Suppressor macrophage treated with lipopolysaccharide for 1 hour (primary cell): ENCODE measurements at regions not wholly inside any gene's neighbourhood (a gene's known extent, or its start where the extent isn't known, plus 50 kb on each side); places are given as distances from the start of the nearest gene placed in this dataset.
A peak's percentile ranks its signal among the peaks of the same experiment; 100 is the strongest.

ENCODE experiments used
- DNase-seq, 3 donors: peaks; one replicate each; pipeline ENCODE4 v3.0.0-alpha.2; 2020 to 2022

GRCh38 chr5:64110222-64110621 lies 55.4 kb upstream of the RNF180 start:
- DNase-seq, result no peak

- no peak for DNase-seq
Observed at GRCh38 chr5:64108674-64109073, 57.0 kb upstream of the RNF180 start.

GRCh38 chr5:64100203-64100602 lies 65.4 kb upstream of the RNF180 start:
- DNase-seq, result no peak

- no peak for DNase-seq
Observed at GRCh38 chr5:64096771-64097170, 68.9 kb upstream of the RNF180 start.

- no peak for DNase-seq
Observed at GRCh38 chr5:64077589-64077988, 88.1 kb upstream of the RNF180 start.

DNA sequence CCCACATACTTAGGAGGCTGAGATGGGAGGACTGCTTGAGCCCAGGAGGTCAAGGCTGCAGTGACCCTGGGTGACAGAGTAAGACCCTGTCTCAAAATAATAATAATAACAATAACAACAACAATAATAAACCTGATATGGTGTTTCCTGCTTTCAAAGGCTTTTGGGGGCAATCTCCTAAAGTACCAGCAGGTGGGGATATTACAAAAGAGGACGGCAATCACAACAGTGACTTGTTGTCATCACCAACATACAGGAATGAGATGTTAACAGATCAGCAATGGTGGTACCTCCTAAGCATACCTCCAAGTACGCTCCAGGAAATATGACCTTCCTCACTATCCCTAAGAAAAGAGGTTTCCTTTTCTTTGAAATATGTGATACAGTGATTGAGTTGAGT lies 91.1 kb upstream of the RNF180 start:
- peak in 2 of 3 donors; percentile 10 for DNase-seq

DNA sequence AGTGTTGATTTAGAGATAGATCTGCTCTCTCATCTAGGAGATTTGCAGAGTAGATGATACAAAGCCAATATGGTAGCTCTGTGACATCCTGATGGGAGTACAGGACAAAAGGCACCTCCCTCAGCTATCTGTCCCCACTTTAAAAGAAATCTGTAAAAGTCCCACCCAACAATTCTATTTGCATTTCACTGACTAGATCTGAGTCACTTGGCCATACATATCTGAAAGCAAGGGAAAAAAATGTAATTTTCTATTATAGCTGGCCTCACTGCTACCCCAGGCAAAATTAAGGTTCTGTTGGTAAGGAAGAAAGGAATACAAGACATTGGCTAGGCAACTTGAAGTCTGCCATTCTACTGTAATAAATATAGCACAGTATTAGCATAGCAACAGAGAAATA lies 96.2 kb upstream of the RNF180 start:
- DNase-seq, result no peak

GRCh38 chr5:64050296-64050695 lies 88.1 kb upstream of the HTR1A start:
- DNase-seq, result no peak

GRCh38 chr5:64040490-64040889 lies 78.2 kb upstream of the HTR1A start:
- DNase-seq, result no peak

DNA sequence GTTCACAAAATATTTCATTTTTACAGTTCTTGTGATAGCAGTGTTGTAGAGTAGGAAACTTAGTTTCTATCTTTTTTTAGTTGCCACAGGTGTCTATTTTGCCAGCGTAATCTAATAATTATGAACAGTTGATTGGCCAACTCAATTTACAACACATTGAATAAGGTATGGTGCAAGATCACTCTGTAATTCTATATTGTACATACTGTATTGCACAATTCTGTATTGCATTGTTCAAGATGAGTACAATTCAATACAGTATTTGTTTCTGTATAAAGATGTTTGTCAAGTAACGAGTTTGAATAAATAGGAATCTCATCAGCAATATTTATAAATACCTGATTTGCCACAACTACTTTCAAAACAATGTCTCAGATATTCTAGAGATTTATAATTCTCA lies 64.2 kb upstream of the HTR1A start:
- no peak for DNase-seq

- no peak for DNase-seq
Observed at GRCh38 chr5:64019746-64020145, 57.5 kb upstream of the HTR1A start.

DNA sequence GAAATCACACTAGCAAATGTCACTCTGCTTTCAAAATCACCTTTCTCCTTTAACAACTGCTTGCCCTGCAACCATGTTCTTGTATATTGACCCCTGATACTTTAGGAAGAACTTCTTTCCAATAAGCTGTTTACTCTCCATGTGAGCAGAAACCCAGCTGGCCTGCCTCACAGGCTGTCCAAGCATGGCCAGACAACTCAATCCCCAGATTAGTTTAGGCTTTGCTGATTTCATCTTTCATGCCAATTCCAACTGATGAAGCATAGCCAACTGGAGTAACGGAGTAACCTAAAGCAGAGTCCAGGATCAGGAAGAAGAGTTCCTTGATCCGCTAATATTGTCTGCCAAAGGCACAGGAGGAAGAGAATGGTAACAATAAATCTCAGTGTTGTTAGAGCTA lies 56.7 kb upstream of the HTR1A start:
- no peak for DNase-seq

DNA sequence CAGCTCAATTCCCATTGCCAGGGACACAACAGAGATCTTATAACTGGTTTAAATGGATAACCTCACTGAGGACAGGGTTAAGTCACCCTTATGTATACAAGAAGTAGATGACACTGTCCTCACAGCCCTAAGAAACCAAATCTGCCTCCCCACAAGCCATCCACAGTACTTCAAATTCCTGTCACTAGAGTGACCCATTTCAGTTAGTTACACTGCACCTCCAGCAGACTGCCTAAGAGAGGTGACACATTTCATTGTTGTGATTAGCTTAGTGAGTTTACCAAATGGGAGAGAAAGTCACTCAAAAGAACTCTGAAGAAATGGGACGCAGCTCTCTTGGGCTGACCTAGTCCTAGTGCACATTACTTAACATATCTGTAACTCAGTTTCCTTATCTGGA lies 53.6 kb upstream of the HTR1A start:
- DNase-seq, result no peak
